ENCODE measurements at regions not wholly inside any gene's neighbourhood (a gene's known extent, or its start where the extent isn't known, plus 50 kb on each side); places are given as distances from the start of the nearest gene placed in this dataset.

DNA sequence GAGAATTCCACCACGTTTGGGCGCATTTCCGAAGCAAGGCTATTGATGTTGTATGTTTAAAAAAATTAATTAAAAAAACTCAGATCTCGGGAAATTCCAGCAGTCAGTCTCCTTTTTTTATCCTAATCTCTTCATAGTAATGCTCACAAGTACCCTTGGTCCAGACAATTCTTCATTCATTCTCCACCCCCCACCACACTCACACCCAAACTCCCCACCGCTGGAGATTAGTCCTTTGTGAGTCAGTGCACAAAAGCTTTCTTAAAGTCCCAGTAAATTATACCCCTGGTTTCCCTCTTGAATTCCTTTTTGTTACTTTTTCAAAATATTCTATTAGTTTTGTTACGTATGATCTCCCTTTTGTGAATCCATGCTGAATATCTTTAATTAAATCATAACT, 274.6 kb downstream of the ZNF536 start:
- TF ChIP-seq, protein P1, sequence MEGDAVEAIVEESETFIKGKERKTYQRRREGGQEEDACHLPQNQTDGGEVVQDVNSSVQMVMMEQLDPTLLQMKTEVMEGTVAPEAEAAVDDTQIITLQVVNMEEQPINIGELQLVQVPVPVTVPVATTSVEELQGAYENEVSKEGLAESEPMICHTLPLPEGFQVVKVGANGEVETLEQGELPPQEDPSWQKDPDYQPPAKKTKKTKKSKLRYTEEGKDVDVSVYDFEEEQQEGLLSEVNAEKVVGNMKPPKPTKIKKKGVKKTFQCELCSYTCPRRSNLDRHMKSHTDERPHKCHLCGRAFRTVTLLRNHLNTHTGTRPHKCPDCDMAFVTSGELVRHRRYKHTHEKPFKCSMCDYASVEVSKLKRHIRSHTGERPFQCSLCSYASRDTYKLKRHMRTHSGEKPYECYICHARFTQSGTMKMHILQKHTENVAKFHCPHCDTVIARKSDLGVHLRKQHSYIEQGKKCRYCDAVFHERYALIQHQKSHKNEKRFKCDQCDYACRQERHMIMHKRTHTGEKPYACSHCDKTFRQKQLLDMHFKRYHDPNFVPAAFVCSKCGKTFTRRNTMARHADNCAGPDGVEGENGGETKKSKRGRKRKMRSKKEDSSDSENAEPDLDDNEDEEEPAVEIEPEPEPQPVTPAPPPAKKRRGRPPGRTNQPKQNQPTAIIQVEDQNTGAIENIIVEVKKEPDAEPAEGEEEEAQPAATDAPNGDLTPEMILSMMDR (IDR thresholded peaks at IDR 0.05; ENCODE audit: poor library complexity, severe bottlenecking): no peak
- no peak for TF ChIP-seq RAD21 (conservative IDR thresholded peaks at IDR 0.05)
- no peak for TF ChIP-seq MXI1 (conservative IDR thresholded peaks at IDR 0.05; ENCODE audit: poor library complexity, severe bottlenecking)
- no peak for TF ChIP-seq POLR2AphosphoS5 (IDR thresholded peaks at IDR 0.05)
- TF ChIP-seq TAF1 (IDR thresholded peaks at IDR 0.05; ENCODE audit: low read depth): no peak
- TF ChIP-seq EP300 (conservative IDR thresholded peaks at IDR 0.05; ENCODE audit: poor library complexity, severe bottlenecking): no peak
- TF ChIP-seq EZH2 (IDR thresholded peaks at IDR 0.05; ENCODE audit: borderline replicate concordance, insufficient read depth, low read length, poor library complexity, severe bottlenecking): no peak

Data from neural cell (in vitro differentiated cells).